ENCODE measurements at regions not wholly inside any gene's neighbourhood (a gene's known extent, or its start where the extent isn't known, plus 50 kb on each side); places are given as distances from the start of the nearest gene placed in this dataset.
A peak's percentile ranks its signal among the peaks of the same experiment; 100 is the strongest.

DNA sequence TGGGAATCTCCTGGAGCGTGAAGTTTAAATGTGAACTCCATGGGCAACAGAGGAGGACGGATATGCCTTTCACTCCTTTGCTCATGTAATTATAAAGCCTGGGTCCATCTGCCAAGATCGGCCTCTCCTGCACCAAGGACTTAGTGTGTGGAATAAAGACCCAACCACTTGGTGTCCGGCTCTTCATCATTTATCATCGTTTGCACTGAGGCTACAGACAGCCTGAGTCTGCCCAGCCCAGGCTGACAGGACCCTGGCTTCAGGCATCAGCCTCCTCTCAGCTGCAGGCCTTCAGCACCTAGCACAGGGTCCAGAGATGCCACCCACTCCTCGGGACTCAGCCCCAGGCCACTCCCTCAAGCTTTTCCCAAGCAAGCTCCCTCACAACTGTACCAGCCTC lies 206.8 kb upstream of the IPO5 start:
- TF ChIP-seq, protein P1, sequence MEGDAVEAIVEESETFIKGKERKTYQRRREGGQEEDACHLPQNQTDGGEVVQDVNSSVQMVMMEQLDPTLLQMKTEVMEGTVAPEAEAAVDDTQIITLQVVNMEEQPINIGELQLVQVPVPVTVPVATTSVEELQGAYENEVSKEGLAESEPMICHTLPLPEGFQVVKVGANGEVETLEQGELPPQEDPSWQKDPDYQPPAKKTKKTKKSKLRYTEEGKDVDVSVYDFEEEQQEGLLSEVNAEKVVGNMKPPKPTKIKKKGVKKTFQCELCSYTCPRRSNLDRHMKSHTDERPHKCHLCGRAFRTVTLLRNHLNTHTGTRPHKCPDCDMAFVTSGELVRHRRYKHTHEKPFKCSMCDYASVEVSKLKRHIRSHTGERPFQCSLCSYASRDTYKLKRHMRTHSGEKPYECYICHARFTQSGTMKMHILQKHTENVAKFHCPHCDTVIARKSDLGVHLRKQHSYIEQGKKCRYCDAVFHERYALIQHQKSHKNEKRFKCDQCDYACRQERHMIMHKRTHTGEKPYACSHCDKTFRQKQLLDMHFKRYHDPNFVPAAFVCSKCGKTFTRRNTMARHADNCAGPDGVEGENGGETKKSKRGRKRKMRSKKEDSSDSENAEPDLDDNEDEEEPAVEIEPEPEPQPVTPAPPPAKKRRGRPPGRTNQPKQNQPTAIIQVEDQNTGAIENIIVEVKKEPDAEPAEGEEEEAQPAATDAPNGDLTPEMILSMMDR (IDR thresholded peaks at IDR 0.05; ENCODE audit: borderline replicate concordance, insufficient read depth, low read depth, low read length) = no peak
- H3K4me3 ChIP-seq (ENCODE audit: low read depth, low read length) = no peak overlapping the region

DNA sequence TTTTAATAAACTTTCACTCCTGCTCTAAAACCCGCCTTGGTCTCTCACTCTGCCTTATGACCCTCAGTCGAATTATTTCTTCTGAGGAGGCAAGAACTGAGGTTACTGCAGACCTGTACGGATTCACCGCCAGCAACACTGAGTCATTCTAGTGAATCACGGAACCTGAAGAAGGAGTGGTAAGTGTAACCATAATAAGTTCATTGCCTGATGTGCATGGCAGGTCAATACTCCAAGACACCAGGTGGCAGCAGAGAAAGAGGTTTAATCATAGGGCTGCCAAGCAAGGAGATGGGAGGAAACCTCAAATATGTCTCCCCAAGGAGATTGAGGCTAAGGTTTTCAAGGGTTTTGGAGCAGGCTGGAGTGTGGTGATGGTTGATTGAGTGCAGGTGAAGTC lies 204.3 kb upstream of the IPO5 start:
- TF ChIP-seq, protein P1 (IDR thresholded peaks at IDR 0.05; ENCODE audit: borderline replicate concordance, insufficient read depth, low read depth, low read length) = 0 out of 2 replicates have a peak, but pooled peaks have one; percentile 4
- no peak overlapping the region for H3K4me3 ChIP-seq (ENCODE audit: low read depth, low read length)

DNA sequence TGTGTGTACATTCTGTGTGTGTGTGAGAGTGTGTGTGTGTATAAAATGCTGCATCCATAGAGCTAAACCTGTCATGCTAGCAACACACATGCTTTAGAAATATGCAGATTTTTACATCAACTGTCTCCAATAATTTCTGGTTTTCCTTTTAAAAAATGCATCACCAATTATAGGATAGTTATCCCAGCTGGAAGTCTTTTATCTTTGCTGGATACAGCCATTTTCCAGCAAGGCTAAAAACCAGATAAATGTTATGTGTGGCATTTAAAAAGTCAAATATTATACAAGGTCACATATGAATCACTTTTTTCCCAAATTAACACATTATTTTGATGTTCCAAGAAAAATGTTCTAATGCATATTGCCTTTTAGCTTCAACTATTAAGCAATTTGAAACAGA lies 202.0 kb upstream of the IPO5 start:
- H3K4me3 ChIP-seq (ENCODE audit: low read depth, low read length) = no peak overlapping the region
- TF ChIP-seq, protein P1 (IDR thresholded peaks at IDR 0.05; ENCODE audit: borderline replicate concordance, insufficient read depth, low read depth, low read length) = no peak

DNA sequence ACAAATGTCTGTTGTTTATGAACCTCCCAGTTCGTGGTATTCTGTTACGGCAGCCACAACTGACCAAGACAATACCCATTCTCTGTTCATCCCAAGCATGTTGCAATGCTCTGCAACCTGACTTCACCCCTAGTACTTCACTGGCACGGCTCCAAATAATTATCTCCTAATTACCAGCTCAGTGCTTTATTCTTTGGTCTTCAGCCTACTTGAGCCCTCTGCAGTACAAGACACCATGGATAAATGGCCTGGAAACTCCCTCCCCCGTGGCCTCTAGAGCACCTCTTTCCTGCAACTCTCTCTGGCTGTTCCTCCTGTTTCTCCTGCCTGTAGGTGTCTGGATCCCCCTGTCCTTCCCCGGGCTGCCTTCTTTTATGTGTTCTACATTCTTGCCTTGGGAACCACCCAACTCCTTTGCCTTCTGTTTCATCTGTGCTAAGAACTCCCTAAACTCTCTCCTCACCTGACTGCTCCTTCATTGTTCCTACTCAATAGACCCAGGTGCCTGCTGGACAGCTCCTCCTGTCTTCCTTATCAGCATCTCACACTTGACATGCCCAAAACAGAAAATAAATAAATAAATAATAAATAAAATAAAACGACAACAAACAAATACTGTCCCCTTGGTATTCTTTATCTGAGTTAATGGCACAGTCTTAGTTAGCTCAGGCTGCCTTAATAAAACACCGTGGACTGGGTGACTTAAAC lies 200.4 kb upstream of the IPO5 start:
- TF ChIP-seq, protein P1 (IDR thresholded peaks at IDR 0.05; ENCODE audit: borderline replicate concordance, insufficient read depth, low read depth, low read length) = no peak
- H3K4me3 ChIP-seq (ENCODE audit: low read depth, low read length) = no peak overlapping the region

DNA sequence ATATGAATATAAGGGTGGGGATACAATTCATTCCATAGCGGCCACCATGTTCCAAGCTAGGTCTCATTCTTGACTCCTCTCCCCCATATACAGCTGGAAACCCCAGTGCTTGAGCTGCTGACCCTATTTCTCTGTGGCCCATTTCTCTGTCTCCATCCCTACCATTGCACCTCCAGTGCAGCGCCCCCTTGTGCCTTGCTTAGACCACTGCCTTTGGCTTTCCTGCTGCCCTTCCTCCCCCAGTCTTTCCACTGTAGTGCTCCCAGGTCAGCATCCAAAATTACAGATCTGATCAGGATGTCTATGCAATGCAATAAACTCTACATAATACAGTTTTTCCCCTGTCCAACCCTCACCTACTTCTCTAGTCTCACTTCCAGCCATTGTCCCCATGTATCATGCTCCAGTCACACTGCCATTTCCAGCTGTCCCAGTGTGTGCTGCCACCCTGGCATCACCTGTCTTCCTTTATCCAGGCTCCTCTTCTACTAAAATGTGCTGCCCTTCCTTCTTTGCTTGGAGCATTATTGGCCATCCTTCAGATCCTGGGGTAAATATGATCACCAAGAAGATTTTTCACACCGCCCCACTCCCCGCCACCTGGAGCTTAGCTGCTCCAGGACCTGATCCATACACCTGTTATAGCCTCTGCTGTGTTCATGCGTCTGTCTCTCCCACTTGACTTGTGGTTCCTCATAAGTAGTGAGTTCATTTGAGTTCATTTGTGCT lies 199.4 kb upstream of the IPO5 start:
- no peak overlapping the region for H3K4me3 ChIP-seq (ENCODE audit: low read depth, low read length)
- TF ChIP-seq, protein P1 (IDR thresholded peaks at IDR 0.05; ENCODE audit: borderline replicate concordance, insufficient read depth, low read depth, low read length) = peak; percentile 32; the same call in 1 of the 2 replicates

DNA sequence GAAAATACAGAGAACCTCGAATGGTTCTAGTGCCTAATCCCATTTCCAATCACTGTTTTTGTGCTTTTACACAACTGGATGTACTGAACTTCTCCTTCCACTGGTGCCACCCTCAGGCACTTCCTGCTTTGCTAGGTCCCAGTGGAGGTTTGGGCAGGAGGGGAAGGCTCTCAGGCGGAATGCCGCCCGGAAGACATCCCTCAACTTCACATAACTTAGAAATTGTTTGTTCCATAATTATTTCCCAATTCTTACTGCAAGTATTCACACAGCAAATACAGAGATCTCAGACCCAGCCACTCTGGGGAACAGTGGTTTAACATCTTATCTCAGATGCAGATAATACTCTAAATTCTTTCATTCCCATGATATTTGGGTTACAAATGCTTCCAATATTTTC lies 195.7 kb upstream of the IPO5 start:
- H3K4me3 ChIP-seq (ENCODE audit: low read depth, low read length) = no peak overlapping the region
- TF ChIP-seq, protein P1 (IDR thresholded peaks at IDR 0.05; ENCODE audit: borderline replicate concordance, insufficient read depth, low read depth, low read length) = no peak

DNA sequence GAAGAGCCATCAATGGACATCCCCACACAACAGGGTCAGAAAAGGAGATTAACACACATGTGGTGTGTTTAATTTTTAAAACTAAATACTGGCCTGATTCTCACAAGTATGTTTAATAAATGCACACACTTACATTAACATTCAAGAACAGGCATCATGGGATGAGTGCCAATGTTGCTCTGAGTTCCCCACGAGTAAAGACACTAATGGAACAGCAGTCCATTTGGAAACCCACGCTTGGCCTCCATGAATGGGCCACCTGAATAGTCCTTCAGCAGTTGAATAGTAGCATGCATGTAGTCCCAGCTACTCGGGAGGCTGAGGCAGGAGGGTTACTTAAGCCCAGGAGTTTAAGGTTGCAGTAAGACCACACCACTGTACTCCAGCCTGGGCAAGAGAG lies 195.2 kb upstream of the IPO5 start:
- TF ChIP-seq, protein P1 (IDR thresholded peaks at IDR 0.05; ENCODE audit: borderline replicate concordance, insufficient read depth, low read depth, low read length) = no peak
- no peak overlapping the region for H3K4me3 ChIP-seq (ENCODE audit: low read depth, low read length)
